ENCODE measurements at regions not wholly inside any gene's neighbourhood (a gene's known extent, or its start where the extent isn't known, plus 50 kb on each side); places are given as distances from the start of the nearest gene placed in this dataset.

GRCh38 chr3:22265403-22265802 lies 514.4 kb upstream of the ZNF385D start:
- TF ChIP-seq EZH2 (IDR thresholded peaks at IDR 0.05; ENCODE audit: borderline replicate concordance, low read depth, low read length, poor library complexity, severe bottlenecking) (no peak), CTCF (conservative IDR thresholded peaks at IDR 0.05; ENCODE audit: low read depth, low read length) (no peak)
- ChIA-PET POLR2A (ENCODE audit: low non-redundant PET) (no interaction called here), CTCF (no interaction called here)
- no TSS peak for BruUV-seq (replicated peaks)
- no peak overlapping the region for H3K4me3 ChIP-seq (ENCODE audit: low read depth, low read length, poor library complexity, severe bottlenecking)
- no peaks in the 10 kb centered on the region for H3K4me1 ChIP-seq (ENCODE audit: insufficient read depth, low read length, poor library complexity, severe bottlenecking)
- no peaks in the 10 kb centered on the region for H3K27me3 ChIP-seq (replicated peaks; ENCODE audit: insufficient read depth, low read depth, low read length, poor library complexity)
- no peak overlapping the region for H3K27ac ChIP-seq (ENCODE audit: low read depth, low read length, poor library complexity, severe bottlenecking)
- no peak for DNase-seq (ENCODE audit: low spot score)
- H3K36me3 ChIP-seq (ENCODE audit: insufficient read depth, low read length, poor library complexity, severe bottlenecking): no peaks in the 10 kb centered on the region
- intact Hi-C loops (cut with micrococcal nuclease; ENCODE audit: unreplicated experiment): no loop called here
- peaks cover 8% of the 10 kb centered on the region for H3K9me3 ChIP-seq (ENCODE audit: low read depth, low read length, poor library complexity, severe bottlenecking)

GRCh38 chr3:22269831-22270230 lies 518.8 kb upstream of the ZNF385D start:
- no peak for DNase-seq (ENCODE audit: low spot score)
- no TSS peak for BruUV-seq (replicated peaks)
- peaks cover 20% of the 10 kb centered on the region for H3K9me3 ChIP-seq (ENCODE audit: low read depth, low read length, poor library complexity, severe bottlenecking)
- no peaks in the 10 kb centered on the region for H3K27me3 ChIP-seq (replicated peaks; ENCODE audit: insufficient read depth, low read depth, low read length, poor library complexity)
- no peak overlapping the region for H3K27ac ChIP-seq (ENCODE audit: low read depth, low read length, poor library complexity, severe bottlenecking)
- H3K36me3 ChIP-seq (ENCODE audit: insufficient read depth, low read length, poor library complexity, severe bottlenecking): no peaks in the 10 kb centered on the region
- CTCF ChIA-PET: no interaction called here
- no peaks in the 10 kb centered on the region for H3K4me1 ChIP-seq (ENCODE audit: insufficient read depth, low read length, poor library complexity, severe bottlenecking)
- intact Hi-C loops (cut with micrococcal nuclease; ENCODE audit: unreplicated experiment): no loop called here
- TF ChIP-seq EZH2 (IDR thresholded peaks at IDR 0.05; ENCODE audit: borderline replicate concordance, low read depth, low read length, poor library complexity, severe bottlenecking): no peak
- TF ChIP-seq CTCF (conservative IDR thresholded peaks at IDR 0.05; ENCODE audit: low read depth, low read length): no peak
- POLR2A ChIA-PET (ENCODE audit: low non-redundant PET): no interaction called here
- no peak overlapping the region for H3K4me3 ChIP-seq (ENCODE audit: low read depth, low read length, poor library complexity, severe bottlenecking)

- H3K27ac ChIP-seq (ENCODE audit: low read depth, low read length, poor library complexity, severe bottlenecking): no peak overlapping the region
- no peaks in the 10 kb centered on the region for H3K36me3 ChIP-seq (ENCODE audit: insufficient read depth, low read length, poor library complexity, severe bottlenecking)
- TF ChIP-seq CTCF (conservative IDR thresholded peaks at IDR 0.05; ENCODE audit: low read depth, low read length): no peak
- TF ChIP-seq EZH2 (IDR thresholded peaks at IDR 0.05; ENCODE audit: borderline replicate concordance, low read depth, low read length, poor library complexity, severe bottlenecking): no peak
- ChIA-PET CTCF (no interaction called here), POLR2A (ENCODE audit: low non-redundant PET) (no interaction called here)
- no peaks in the 10 kb centered on the region for H3K4me1 ChIP-seq (ENCODE audit: insufficient read depth, low read length, poor library complexity, severe bottlenecking)
- intact Hi-C loops (cut with micrococcal nuclease; ENCODE audit: unreplicated experiment): no loop called here
- no peak for DNase-seq (ENCODE audit: low spot score)
- peaks cover 26% of the 10 kb centered on the region for H3K9me3 ChIP-seq (ENCODE audit: low read depth, low read length, poor library complexity, severe bottlenecking)
- no peak overlapping the region for H3K4me3 ChIP-seq (ENCODE audit: low read depth, low read length, poor library complexity, severe bottlenecking)
- no TSS peak for BruUV-seq (replicated peaks)
- H3K27me3 ChIP-seq (replicated peaks; ENCODE audit: insufficient read depth, low read depth, low read length, poor library complexity): no peaks in the 10 kb centered on the region
Measured at GRCh38 chr3:22276351-22276750, 525.3 kb upstream of the ZNF385D start.
